Astrocyte (in vitro differentiated cells and primary cell): ENCODE measurements at regions not wholly inside any gene's neighbourhood (a gene's known extent, or its start where the extent isn't known, plus 50 kb on each side); places are given as distances from the start of the nearest gene placed in this dataset.
"Not testable (repeated sequence)": the region's sequence is repeated elsewhere in the genome, so short reads cannot be mapped to it uniquely, and the experiment has no call there.

Source experiments
- DNase-seq: peaks from one replicate; pipeline ENCODE4 v3.0.0-alpha.2; 2010; ENCODE audit warnings: low read depth
- FAIRE-seq: peaks from 2 replicates; lab custom pipeline; 2011; peaks lifted over from hg19 to GRCh38; lab: Jason Lieb, UNC
- H2AFZ ChIP-seq: 2 replicates; pipeline ENCODE4 v1.6.0; 2012; ENCODE audit warnings: low read depth, low read length, inconsistent platforms
- H3K27ac ChIP-seq: 2 replicates; pipeline ENCODE4 v1.5.1; 2011; ENCODE audit warnings: low read depth, low read length, inconsistent platforms
- H3K27me3 ChIP-seq: 2 replicates; pipeline ENCODE4 v1.6.0; 2011; ENCODE audit warnings: low read length, inconsistent platforms; ENCODE audit not compliant: insufficient read depth
- H3K36me3 ChIP-seq: 2 replicates; pipeline ENCODE4 v1.5.1; 2011; ENCODE audit warnings: low read length, inconsistent platforms; ENCODE audit not compliant: insufficient read depth
- H3K4me1 ChIP-seq: 2 replicates; pipeline ENCODE4 v1.5.1; 2011; ENCODE audit warnings: low read length, inconsistent platforms; ENCODE audit not compliant: insufficient read depth
- H3K4me2 ChIP-seq: 2 replicates; pipeline ENCODE4 v1.6.0; 2012; ENCODE audit warnings: low read length, inconsistent platforms
- H3K4me3 ChIP-seq: 2 replicates; pipeline ENCODE4 v1.5.1; 2011; ENCODE audit warnings: low read depth, mild to moderate bottlenecking, low read length, inconsistent platforms; ENCODE audit not compliant: insufficient read depth
- H3K79me2 ChIP-seq: 2 replicates; pipeline ENCODE4 v1.6.0; 2012; ENCODE audit warnings: mild to moderate bottlenecking, low read length, inconsistent platforms; ENCODE audit not compliant: insufficient read depth
- H3K9ac ChIP-seq: 2 replicates; pipeline ENCODE4 v1.6.0; 2012; ENCODE audit warnings: mild to moderate bottlenecking, low read length, inconsistent platforms
- H3K9me3 ChIP-seq: 2 replicates; pipeline ENCODE4 v1.5.1; 2012; ENCODE audit warnings: low read depth, mild to moderate bottlenecking, low read length, inconsistent platforms; ENCODE audit not compliant: insufficient read depth
- H4K20me1 ChIP-seq: 2 replicates; pipeline ENCODE4 v1.6.0; 2012; ENCODE audit warnings: low read length, inconsistent platforms; ENCODE audit not compliant: insufficient read depth
- H3K27ac Mint-ChIP-seq: one replicate; pipeline ENCODE4 v1.8.0; 2021; ENCODE audit warnings: mild to moderate bottlenecking, mixed read lengths; ENCODE audit not compliant: unreplicated experiment
- H3K27me3 Mint-ChIP-seq: one replicate; pipeline ENCODE4 v1.8.0; 2021; ENCODE audit warnings: low read depth, mixed read lengths; ENCODE audit not compliant: unreplicated experiment
- H3K36me3 Mint-ChIP-seq: one replicate; pipeline ENCODE4 v1.8.0; 2021; ENCODE audit warnings: low read depth, mixed read lengths; ENCODE audit not compliant: unreplicated experiment
- H3K4me1 Mint-ChIP-seq: one replicate; pipeline ENCODE4 v1.8.0; 2021; ENCODE audit warnings: low read depth, mixed read lengths; ENCODE audit not compliant: unreplicated experiment
- H3K4me3 Mint-ChIP-seq: one replicate; pipeline ENCODE4 v1.8.0; 2021; ENCODE audit warnings: mild to moderate bottlenecking, moderate library complexity, mixed read lengths; ENCODE audit not compliant: unreplicated experiment
- H3K9me3 Mint-ChIP-seq: one replicate; pipeline ENCODE4 v1.8.0; 2021; ENCODE audit warnings: mild to moderate bottlenecking, mixed read lengths; ENCODE audit not compliant: unreplicated experiment

- FAIRE-seq, H3K9me3 ChIP-seq, H3K4me2 ChIP-seq, H3K4me3 ChIP-seq, H3K27me3 Mint-ChIP-seq, H3K36me3 Mint-ChIP-seq, H2AFZ ChIP-seq, H3K9ac ChIP-seq, DNase-seq, H3K36me3 ChIP-seq, H4K20me1 ChIP-seq, H3K4me1 Mint-ChIP-seq, H3K79me2 ChIP-seq, H3K27ac Mint-ChIP-seq, H3K4me1 ChIP-seq, H3K4me3 Mint-ChIP-seq, H3K27me3 ChIP-seq, H3K9me3 Mint-ChIP-seq, H3K27ac ChIP-seq: not testable (repeated sequence)
Measured at GRCh38 chr7:35926966-35927365, 126.1 kb downstream of the SEPTIN7 start.

- H4K20me1 ChIP-seq, H3K4me2 ChIP-seq, H3K27me3 Mint-ChIP-seq, H3K9ac ChIP-seq, H3K27ac ChIP-seq, H3K79me2 ChIP-seq, H2AFZ ChIP-seq, H3K36me3 ChIP-seq, DNase-seq, H3K4me3 ChIP-seq, H3K27me3 ChIP-seq, H3K4me1 ChIP-seq, H3K27ac Mint-ChIP-seq, H3K4me1 Mint-ChIP-seq, H3K4me3 Mint-ChIP-seq, H3K36me3 Mint-ChIP-seq, H3K9me3 Mint-ChIP-seq, FAIRE-seq, H3K9me3 ChIP-seq: not testable (repeated sequence)
Measured at GRCh38 chr7:35931134-35931533, 130.3 kb downstream of the SEPTIN7 start.

GRCh38 chr7:35931551-35931950, 130.7 kb downstream of the SEPTIN7 start:
- H2AFZ ChIP-seq, H3K27me3 Mint-ChIP-seq, H3K4me3 Mint-ChIP-seq, FAIRE-seq, H3K79me2 ChIP-seq, H3K4me1 Mint-ChIP-seq, H4K20me1 ChIP-seq, DNase-seq, H3K27ac ChIP-seq, H3K27me3 ChIP-seq, H3K36me3 Mint-ChIP-seq, H3K4me1 ChIP-seq, H3K9me3 Mint-ChIP-seq, H3K4me3 ChIP-seq, H3K4me2 ChIP-seq, H3K9ac ChIP-seq, H3K36me3 ChIP-seq, H3K9me3 ChIP-seq, H3K27ac Mint-ChIP-seq: not testable (repeated sequence)

GRCh38 chr7:35940695-35941094, 139.8 kb downstream of the SEPTIN7 start:
- not testable (repeated sequence) for H3K27me3 ChIP-seq, H3K79me2 ChIP-seq, FAIRE-seq, H3K9me3 ChIP-seq, H3K4me2 ChIP-seq, H3K4me3 Mint-ChIP-seq, DNase-seq, H3K36me3 Mint-ChIP-seq, H3K4me1 ChIP-seq, H3K9me3 Mint-ChIP-seq, H3K27ac Mint-ChIP-seq, H2AFZ ChIP-seq, H3K27me3 Mint-ChIP-seq, H3K9ac ChIP-seq, H3K36me3 ChIP-seq, H3K27ac ChIP-seq, H4K20me1 ChIP-seq, H3K4me3 ChIP-seq, H3K4me1 Mint-ChIP-seq

GRCh38 chr7:35945621-35946020, 144.8 kb downstream of the SEPTIN7 start:
- H3K27ac ChIP-seq, H3K36me3 ChIP-seq, H3K9ac ChIP-seq, H3K4me3 ChIP-seq, DNase-seq, H3K27me3 ChIP-seq, H3K27ac Mint-ChIP-seq, H2AFZ ChIP-seq, H3K36me3 Mint-ChIP-seq, H3K4me2 ChIP-seq, FAIRE-seq, H3K79me2 ChIP-seq, H3K27me3 Mint-ChIP-seq, H3K4me1 ChIP-seq, H3K4me3 Mint-ChIP-seq, H4K20me1 ChIP-seq, H3K9me3 ChIP-seq, H3K9me3 Mint-ChIP-seq, H3K4me1 Mint-ChIP-seq: not testable (repeated sequence)

GRCh38 chr7:35955735-35956134, 154.9 kb downstream of the SEPTIN7 start:
- not testable (repeated sequence) for H3K4me3 ChIP-seq, DNase-seq, H3K27ac ChIP-seq, H3K4me1 ChIP-seq, H3K4me3 Mint-ChIP-seq, H3K9me3 Mint-ChIP-seq, FAIRE-seq, H3K4me2 ChIP-seq, H2AFZ ChIP-seq, H3K79me2 ChIP-seq, H3K27me3 Mint-ChIP-seq, H3K9ac ChIP-seq, H3K36me3 ChIP-seq, H4K20me1 ChIP-seq, H3K4me1 Mint-ChIP-seq, H3K27me3 ChIP-seq, H3K9me3 ChIP-seq, H3K36me3 Mint-ChIP-seq, H3K27ac Mint-ChIP-seq
